ENCODE measurements at regions not wholly inside any gene's neighbourhood (a gene's known extent, or its start where the extent isn't known, plus 50 kb on each side); places are given as distances from the start of the nearest gene placed in this dataset.
"Not testable (repeated sequence)": the region's sequence is repeated elsewhere in the genome, so short reads cannot be mapped to it uniquely, and the experiment has no call there.

GRCh38 chr22:27318516-27318915 is 483.0 kb downstream of the MN1 start:
- H3K27me3 ChIP-seq, result peaks cover 35% of the 10 kb centered on the region
- no peak overlapping the region for H3K4me3 ChIP-seq
- H3K27ac ChIP-seq, result no peak overlapping the region
- 14% methylated on average over 3 of the region's 3 CpGs for WGBS
- TF ChIP-seq POLR2A (IDR thresholded peaks at IDR 0.05), result no peak
- TF ChIP-seq CTCF (IDR thresholded peaks at IDR 0.05), result no peak
- no peak for TF ChIP-seq EP300 (IDR thresholded peaks at IDR 0.05)
- no peak for TF ChIP-seq POLR2AphosphoS5 (IDR thresholded peaks at IDR 0.05)
- H3K36me3 ChIP-seq, result no peaks in the 10 kb centered on the region
- H3K4me1 ChIP-seq, result peaks cover 12% of the 10 kb centered on the region
- H3K9me3 ChIP-seq, result no peaks in the 10 kb centered on the region
- no peak for DNase-seq (ENCODE audit: low spot score in 2 of 2)

- peaks cover 3% of the 10 kb centered on the region for H3K4me1 ChIP-seq
- peaks cover 37% of the 10 kb centered on the region for H3K27me3 ChIP-seq
- 37% methylated on average over 15 of the region's 15 CpGs for WGBS
- no peaks in the 10 kb centered on the region for H3K36me3 ChIP-seq
- no peak overlapping the region for H3K27ac ChIP-seq
- no peak overlapping the region for H3K4me3 ChIP-seq
- H3K9me3 ChIP-seq, result no peaks in the 10 kb centered on the region
- TF ChIP-seq POLR2A (IDR thresholded peaks at IDR 0.05) (no peak), EP300 (IDR thresholded peaks at IDR 0.05) (no peak), POLR2AphosphoS5 (IDR thresholded peaks at IDR 0.05) (no peak), CTCF (IDR thresholded peaks at IDR 0.05) (no peak)
- DNase-seq (ENCODE audit: low spot score in 2 of 2), result no peak
Observed at GRCh38 chr22:27323661-27324060, 477.9 kb downstream of the MN1 start.

GRCh38 chr22:27324908-27325307 is 476.6 kb downstream of the MN1 start:
- not testable (repeated sequence) for H3K36me3 ChIP-seq; H3K9me3 ChIP-seq; H3K4me1 ChIP-seq; H3K27ac ChIP-seq; DNase-seq (ENCODE audit: low spot score in 2 of 2); H3K4me3 ChIP-seq
- H3K27me3 ChIP-seq, result peaks cover 42% of the 10 kb centered on the region
- 88% methylated on average over 1 of the region's 1 CpG for WGBS

- 83% methylated on average over 4 of the region's 4 CpGs for WGBS
- H3K27me3 ChIP-seq, result peaks cover 46% of the 10 kb centered on the region
- no peak for DNase-seq (ENCODE audit: low spot score in 2 of 2)
Observed at GRCh38 chr22:27327497-27327896, 474.1 kb downstream of the MN1 start.

GRCh38 chr22:27327981-27328721 is 473.4 kb downstream of the MN1 start:
- Histone ChIP-seq H3K9me3 (no peaks in the 10 kb centered on the region), H3K36me3 (no peaks in the 10 kb centered on the region), H3K27ac (no peak overlapping the region), H3K4me3 (no peak overlapping the region), H3K4me1 (no peaks in the 10 kb centered on the region), H3K27me3 (peaks cover 41% of the 10 kb centered on the region)
- DNase-seq (ENCODE audit: low spot score in 2 of 2), result no peak
- WGBS, result 86% methylated on average over 3 of the region's 5 CpGs
- TF ChIP-seq POLR2AphosphoS5 (IDR thresholded peaks at IDR 0.05), result no peak

More at GRCh38 chr22:27327497-27327896, 474.1 kb downstream of the MN1 start:
- no peaks in the 10 kb centered on the region for H3K9me3 ChIP-seq
- H3K36me3 ChIP-seq, result no peaks in the 10 kb centered on the region
- no peak overlapping the region for H3K27ac ChIP-seq
- no peak for TF ChIP-seq CTCF (IDR thresholded peaks at IDR 0.05)
- TF ChIP-seq POLR2AphosphoS5 (IDR thresholded peaks at IDR 0.05), result no peak
- no peak for TF ChIP-seq POLR2A (IDR thresholded peaks at IDR 0.05)
- no peak for TF ChIP-seq EP300 (IDR thresholded peaks at IDR 0.05)
- no peaks in the 10 kb centered on the region for H3K4me1 ChIP-seq
- H3K4me3 ChIP-seq, result no peak overlapping the region

DNA sequence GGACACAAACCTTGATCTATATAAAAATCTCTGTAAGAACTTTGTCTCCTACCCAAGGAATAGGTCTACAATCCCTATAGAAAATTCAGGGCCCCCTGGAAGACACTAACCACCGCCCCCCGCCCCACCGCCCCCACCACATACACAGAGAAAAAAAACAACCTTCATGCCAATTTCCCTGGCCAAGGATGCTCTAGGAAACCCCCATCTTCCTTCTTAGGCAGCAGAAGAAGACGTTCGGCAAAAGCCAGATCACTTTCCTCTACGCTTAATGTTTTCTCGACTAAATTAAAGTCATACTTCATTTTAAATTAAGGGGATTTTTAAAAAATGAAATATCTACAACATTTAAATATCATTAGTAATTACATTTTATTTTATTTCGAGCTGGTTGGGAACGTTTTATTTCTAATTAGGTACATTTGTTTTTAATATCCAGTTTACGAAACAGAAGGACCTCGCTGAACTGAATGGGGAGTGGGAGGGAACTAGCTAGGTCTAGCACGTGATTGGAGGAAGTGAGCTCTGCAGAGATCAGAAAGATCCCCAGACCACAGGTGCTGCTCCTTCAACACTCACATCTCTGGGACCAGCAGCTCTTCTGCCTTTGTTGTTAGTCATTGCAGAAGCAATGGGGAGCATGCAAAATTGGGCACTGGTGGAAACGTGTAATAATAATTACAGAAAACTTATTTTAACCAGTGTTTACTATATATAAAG is 472.3 kb downstream of the MN1 start:
- TF ChIP-seq POLR2AphosphoS5 (IDR thresholded peaks at IDR 0.05) (no peak), EP300 (IDR thresholded peaks at IDR 0.05) (no peak), CTCF (IDR thresholded peaks at IDR 0.05) (no peak), POLR2A (IDR thresholded peaks at IDR 0.05) (no peak)
- H3K9me3 ChIP-seq, result no peaks in the 10 kb centered on the region
- no peak overlapping the region for H3K4me3 ChIP-seq
- no peaks in the 10 kb centered on the region for H3K36me3 ChIP-seq
- peaks cover 29% of the 10 kb centered on the region for H3K27me3 ChIP-seq
- 22% methylated on average over 13 of the region's 13 CpGs for WGBS
- DNase-seq (ENCODE audit: low spot score in 2 of 2), result no peak
- no peaks in the 10 kb centered on the region for H3K4me1 ChIP-seq
- no peak overlapping the region for H3K27ac ChIP-seq

All from suprapubic skin (tissue), 4 donors.